Activated naive CD4-positive, alpha-beta T cell treated with anti-CD3 and anti-CD28 coated beads, Interleukin-2, amount 10 ng/mL, durations not matched to agents 7 days and 5 days (primary cell): ENCODE measurements at regions not wholly inside any gene's neighbourhood (a gene's known extent, or its start where the extent isn't known, plus 50 kb on each side); places are given as distances from the start of the nearest gene placed in this dataset.

Experiments used
- CTCF ChIA-PET: fragments of 350-600 bp; sonication (Branson Sonifier 250); formaldehyde crosslinking; loops from one replicate; lab custom pipeline; 2021; ENCODE audit warnings: antibody characterized with exemption; lab: Charles Lee
- DNase-seq: peaks from one replicate; pipeline ENCODE4 v3.0.0-alpha.2; 2020
- H3K27ac Mint-ChIP-seq: one replicate; pipeline ENCODE4 v1.8.0; 2021; ENCODE audit warnings: mild to moderate bottlenecking, moderate library complexity, mixed read lengths
- H3K27me3 Mint-ChIP-seq: one replicate; pipeline ENCODE4 v1.8.0; 2021; ENCODE audit warnings: mild to moderate bottlenecking, mixed read lengths
- H3K36me3 Mint-ChIP-seq: one replicate; pipeline ENCODE4 v1.8.0; 2021; ENCODE audit warnings: mixed read lengths
- H3K4me1 Mint-ChIP-seq: one replicate; pipeline ENCODE4 v1.8.0; 2021; ENCODE audit warnings: mixed read lengths
- H3K4me3 Mint-ChIP-seq: one replicate; pipeline ENCODE4 v1.8.0; 2021; ENCODE audit warnings: mild to moderate bottlenecking, moderate library complexity, mixed read lengths
- H3K9me3 Mint-ChIP-seq: one replicate; pipeline ENCODE4 v1.8.0; 2021; ENCODE audit warnings: mixed read lengths

GRCh38 chr2:147482111-147482895, 362.5 kb upstream of the ACVR2A start:
- CTCF ChIA-PET, result interaction anchor here (1.0 kb wide), 1 partner anchor 12 kb away, joined by 3 read pairs; no protein-coding TSS in a partner anchor
- Mint-ChIP-seq H3K4me1 (peaks cover 6% of the 10 kb centered on the region), H3K9me3 (no peaks in the 10 kb centered on the region)

DNA sequence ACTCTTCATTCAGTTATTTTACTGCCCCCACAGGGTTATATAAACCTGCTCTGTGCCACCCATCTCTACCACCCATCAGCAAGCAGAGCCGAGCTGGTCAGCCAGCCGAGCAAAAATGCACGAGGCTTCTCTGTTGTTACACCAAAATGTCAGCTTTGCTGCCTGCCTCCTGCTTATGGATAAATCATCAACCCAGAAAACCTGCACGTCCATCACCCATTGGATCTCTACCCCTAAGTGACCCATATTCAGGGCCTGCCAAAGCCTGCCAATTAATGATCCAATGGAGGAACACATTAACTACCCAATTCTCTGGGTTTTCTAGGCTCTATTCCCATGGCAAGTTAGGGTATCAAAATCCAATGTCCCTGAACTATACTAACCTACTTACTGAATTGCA, 365.5 kb upstream of the ACVR2A start:
- DNase-seq, result no peak
- Mint-ChIP-seq H3K27me3 (no peaks in the 10 kb centered on the region), H3K4me1 (peaks cover 4% of the 10 kb centered on the region), H3K36me3 (peaks cover 1% of the 10 kb centered on the region), H3K27ac (no peak overlapping the region), H3K4me3 (no peak overlapping the region), H3K9me3 (no peaks in the 10 kb centered on the region)
- CTCF ChIA-PET, result no interaction called here

More at GRCh38 chr2:147482111-147482895, 362.5 kb upstream of the ACVR2A start:
- Mint-ChIP-seq H3K27ac (no peak overlapping the region), H3K27me3 (no peaks in the 10 kb centered on the region), H3K4me3 (no peak overlapping the region), H3K36me3 (peaks cover 1% of the 10 kb centered on the region)
- no peak for DNase-seq

DNA sequence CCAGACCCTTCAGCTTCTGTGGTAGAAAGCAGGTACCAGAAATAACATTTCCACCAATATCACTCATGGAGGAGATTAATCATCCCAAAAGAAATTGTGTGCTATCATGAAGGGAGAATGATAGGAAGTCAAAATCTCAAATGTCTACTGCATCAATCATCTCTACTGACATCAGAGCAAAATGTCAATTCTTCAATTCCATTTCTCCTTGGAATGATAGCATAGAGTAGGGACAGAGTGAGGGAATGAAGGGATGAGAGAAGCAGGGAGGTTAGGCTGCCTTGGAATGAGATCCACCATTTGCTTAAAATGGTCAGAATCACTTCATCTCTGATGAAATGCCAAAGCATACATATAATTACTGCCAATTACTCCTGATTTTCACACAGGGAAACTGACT, 371.8 kb upstream of the ACVR2A start:
- no peak overlapping the region for H3K4me3 Mint-ChIP-seq
- CTCF ChIA-PET, result interaction anchor here (0.8 kb wide), 1 partner anchor 16 kb away, joined by 3 read pairs; no protein-coding TSS in a partner anchor
- peaks cover 2% of the 10 kb centered on the region for H3K36me3 Mint-ChIP-seq
- no peak overlapping the region for H3K27ac Mint-ChIP-seq
- H3K9me3 Mint-ChIP-seq, result peaks cover 6% of the 10 kb centered on the region
- H3K4me1 Mint-ChIP-seq, result no peaks in the 10 kb centered on the region
- DNase-seq, result no peak
- H3K27me3 Mint-ChIP-seq, result peaks cover 5% of the 10 kb centered on the region

- CTCF ChIA-PET, result no interaction called here
- H3K4me1 Mint-ChIP-seq, result no peaks in the 10 kb centered on the region
- H3K27me3 Mint-ChIP-seq, result peaks cover 5% of the 10 kb centered on the region
- no peak for DNase-seq
- no peak overlapping the region for H3K4me3 Mint-ChIP-seq
- peaks cover 2% of the 10 kb centered on the region for H3K36me3 Mint-ChIP-seq
- no peak overlapping the region for H3K27ac Mint-ChIP-seq
- peaks cover 6% of the 10 kb centered on the region for H3K9me3 Mint-ChIP-seq
Measured at GRCh38 chr2:147471126-147471525, 373.7 kb upstream of the ACVR2A start.

DNA sequence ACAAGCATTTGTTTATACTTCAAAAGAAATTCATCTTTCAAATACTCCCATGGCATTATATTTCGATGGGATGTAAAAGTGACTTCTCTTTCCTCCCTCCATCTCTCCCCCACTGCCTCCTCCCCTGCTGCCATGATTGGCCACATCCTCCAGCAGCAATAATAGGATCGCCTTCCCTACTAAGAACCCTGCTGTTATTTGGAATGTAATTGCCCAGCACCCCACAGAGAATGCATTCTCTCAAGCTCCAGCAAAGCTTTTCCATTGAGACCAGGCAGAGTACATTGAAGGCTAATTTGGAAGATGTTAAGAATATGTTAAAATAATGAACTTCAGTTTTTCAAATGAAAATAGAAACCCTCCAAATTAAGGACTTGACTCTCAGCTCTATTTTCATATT, 375.4 kb upstream of the ACVR2A start:
- Mint-ChIP-seq H3K27ac (no peak overlapping the region), H3K27me3 (peaks cover 5% of the 10 kb centered on the region), H3K9me3 (peaks cover 6% of the 10 kb centered on the region), H3K36me3 (peaks cover 2% of the 10 kb centered on the region), H3K4me1 (no peaks in the 10 kb centered on the region), H3K4me3 (no peak overlapping the region)
- DNase-seq, result no peak
- CTCF ChIA-PET, result no interaction called here

GRCh38 chr2:147468963-147469362, 375.9 kb upstream of the ACVR2A start:
- Mint-ChIP-seq H3K36me3 (peaks cover 2% of the 10 kb centered on the region), H3K4me3 (no peak overlapping the region), H3K9me3 (peaks cover 6% of the 10 kb centered on the region), H3K4me1 (no peaks in the 10 kb centered on the region), H3K27me3 (peaks cover 5% of the 10 kb centered on the region), H3K27ac (no peak overlapping the region)
- CTCF ChIA-PET, result no interaction called here
- no peak for DNase-seq

DNA sequence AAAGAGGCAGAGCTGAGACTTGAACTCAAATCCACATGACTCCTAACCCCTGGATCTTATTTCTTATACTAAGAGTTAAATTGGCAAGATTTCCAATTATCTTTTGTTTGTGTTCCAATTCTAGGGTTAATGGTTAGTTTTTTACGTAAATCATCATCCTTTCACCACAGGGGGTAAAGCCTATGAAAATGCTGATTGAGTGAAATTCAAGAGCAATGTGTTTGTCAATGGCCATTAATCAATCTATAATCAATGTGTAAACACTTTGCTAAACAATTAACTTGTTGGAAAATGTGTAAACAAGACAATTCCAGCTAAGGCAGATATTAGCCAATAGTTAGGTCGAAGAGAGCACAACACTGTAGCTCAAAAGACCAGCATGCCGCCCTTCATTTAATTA, 376.5 kb upstream of the ACVR2A start:
- peaks cover 6% of the 10 kb centered on the region for H3K9me3 Mint-ChIP-seq

GRCh38 chr2:147467441-147467840, 377.4 kb upstream of the ACVR2A start:
- no peak overlapping the region for H3K27ac Mint-ChIP-seq
- H3K36me3 Mint-ChIP-seq, result peaks cover 2% of the 10 kb centered on the region
- no peak for DNase-seq
- CTCF ChIA-PET, result no interaction called here
- H3K4me1 Mint-ChIP-seq, result no peaks in the 10 kb centered on the region
- peaks cover 5% of the 10 kb centered on the region for H3K27me3 Mint-ChIP-seq
- peaks cover 6% of the 10 kb centered on the region for H3K9me3 Mint-ChIP-seq
- H3K4me3 Mint-ChIP-seq, result no peak overlapping the region

More for the DNA sequence above, 376.5 kb upstream of the ACVR2A start:
- Mint-ChIP-seq H3K27me3 (peaks cover 5% of the 10 kb centered on the region), H3K36me3 (peaks cover 2% of the 10 kb centered on the region), H3K4me1 (no peaks in the 10 kb centered on the region), H3K27ac (no peak overlapping the region), H3K4me3 (no peak overlapping the region)
- CTCF ChIA-PET, result no interaction called here
- no peak for DNase-seq

DNA sequence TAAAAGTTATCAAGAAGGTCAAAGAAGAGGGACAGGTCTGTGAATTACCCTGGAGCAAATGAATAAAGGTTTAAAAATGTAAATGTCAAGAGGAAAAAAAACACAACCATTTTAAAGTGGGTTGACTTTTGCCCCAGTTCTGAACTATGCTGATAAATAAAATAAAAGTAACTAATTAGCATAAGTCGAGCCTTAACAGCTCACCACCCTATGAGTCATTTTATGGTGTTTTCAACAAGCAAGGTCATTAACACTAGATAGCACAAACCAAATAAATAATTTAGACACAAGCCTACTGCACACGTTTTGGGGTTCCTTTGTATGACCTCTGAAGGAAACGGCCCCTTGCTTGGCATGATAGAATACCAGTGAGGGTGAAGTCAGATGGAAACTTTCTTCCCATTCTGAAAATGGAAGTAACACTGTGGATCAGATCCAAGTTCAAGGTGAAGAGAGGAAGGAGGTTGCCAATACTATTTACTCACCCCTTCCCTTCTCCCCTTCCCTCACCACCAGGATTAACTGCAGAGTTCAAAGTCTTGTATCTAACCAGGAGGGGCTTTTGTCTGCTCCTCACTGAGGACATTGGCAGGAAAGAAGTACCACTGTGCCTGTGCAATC, 380.0 kb upstream of the ACVR2A start:
- Mint-ChIP-seq H3K4me1 (no peaks in the 10 kb centered on the region), H3K9me3 (no peaks in the 10 kb centered on the region), H3K36me3 (no peaks in the 10 kb centered on the region), H3K27me3 (peaks cover 2% of the 10 kb centered on the region), H3K4me3 (no peak overlapping the region), H3K27ac (no peak overlapping the region)
- CTCF ChIA-PET, result interaction anchor here (0.7 kb wide), 1 partner anchor 19 kb away, joined by 3 read pairs; no protein-coding TSS in a partner anchor
- no peak for DNase-seq

DNA sequence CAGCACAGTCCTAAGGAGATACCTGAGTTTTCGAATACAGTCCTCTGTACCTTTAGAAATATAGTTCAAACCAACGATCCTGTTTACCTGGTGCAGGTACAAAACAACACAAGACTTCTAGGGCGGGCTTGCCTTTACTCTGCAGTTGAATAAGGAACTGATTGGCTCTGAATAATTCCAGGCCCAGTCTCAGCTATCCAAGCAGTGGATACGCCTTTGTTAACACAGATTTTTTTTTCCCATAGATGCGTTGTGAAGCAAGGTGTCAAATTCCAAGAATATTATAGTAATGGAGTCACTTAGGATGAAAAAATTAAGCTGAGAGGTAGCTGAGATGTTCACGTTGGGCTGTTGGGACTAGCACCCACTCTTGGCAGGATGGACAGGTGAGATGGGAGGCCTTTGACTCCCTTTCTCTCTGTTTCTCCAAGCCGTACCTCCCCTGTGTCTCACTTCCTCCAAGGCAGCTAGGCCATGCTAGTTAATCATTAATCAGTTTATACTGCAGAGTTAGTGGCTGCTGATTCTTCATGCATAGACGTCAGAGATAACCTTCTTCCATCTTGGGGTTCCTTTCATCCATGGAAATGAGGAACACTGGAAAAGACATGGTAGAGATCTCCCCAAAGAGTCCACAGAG, 380.8 kb upstream of the ACVR2A start:
- Mint-ChIP-seq H3K27me3 (peaks cover 3% of the 10 kb centered on the region), H3K4me1 (no peaks in the 10 kb centered on the region), H3K27ac (no peak overlapping the region), H3K9me3 (no peaks in the 10 kb centered on the region), H3K36me3 (no peaks in the 10 kb centered on the region), H3K4me3 (no peak overlapping the region)
- CTCF ChIA-PET, result no interaction called here
- DNase-seq, result no peak

DNA sequence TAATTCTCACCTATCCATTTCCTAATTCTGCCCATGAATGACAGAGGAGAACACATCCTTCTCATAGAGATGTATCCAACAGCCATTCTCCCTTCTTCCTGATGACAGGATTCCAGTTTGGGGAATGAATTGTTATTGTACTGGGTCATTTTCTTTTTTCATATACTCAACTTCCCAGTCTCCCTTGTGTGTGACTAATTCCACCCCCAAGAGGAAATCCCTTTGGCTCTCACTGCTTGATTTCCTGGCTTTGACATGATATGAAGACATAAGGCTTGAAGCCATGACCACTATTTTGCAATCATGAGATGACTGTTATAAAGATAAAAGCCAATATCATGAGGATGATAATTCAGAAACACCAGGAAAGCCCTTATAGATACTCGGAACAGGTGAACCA, 384.7 kb upstream of the ACVR2A start:
- peaks cover 3% of the 10 kb centered on the region for H3K27me3 Mint-ChIP-seq
- no peak overlapping the region for H3K4me3 Mint-ChIP-seq
- CTCF ChIA-PET, result no interaction called here
- peaks cover 2% of the 10 kb centered on the region for H3K36me3 Mint-ChIP-seq
- no peaks in the 10 kb centered on the region for H3K4me1 Mint-ChIP-seq
- H3K27ac Mint-ChIP-seq, result no peak overlapping the region
- DNase-seq, result no peak
- H3K9me3 Mint-ChIP-seq, result no peaks in the 10 kb centered on the region

DNA sequence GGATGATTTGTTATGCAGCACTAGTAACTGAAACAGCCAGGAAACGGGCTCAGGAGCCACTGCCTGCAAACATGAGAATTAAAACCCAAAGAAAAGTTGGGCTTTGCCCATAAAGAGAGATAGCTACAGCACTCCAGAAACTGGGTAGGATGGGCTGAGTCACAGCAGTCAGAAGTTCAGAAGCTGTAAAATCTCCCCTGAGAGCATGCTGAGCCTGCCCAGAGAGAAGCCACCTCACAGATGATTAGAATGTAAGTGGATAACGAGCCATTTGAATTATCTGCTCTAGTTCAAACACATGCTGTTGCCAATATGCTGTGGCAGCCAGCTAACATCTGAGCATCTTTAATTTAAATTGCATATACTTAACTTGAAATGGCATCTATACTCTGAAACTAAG, 388.1 kb upstream of the ACVR2A start:
- no peak overlapping the region for H3K27ac Mint-ChIP-seq
- H3K27me3 Mint-ChIP-seq, result peaks cover 9% of the 10 kb centered on the region
- H3K4me3 Mint-ChIP-seq, result no peak overlapping the region
- H3K36me3 Mint-ChIP-seq, result peaks cover 3% of the 10 kb centered on the region
- DNase-seq, result no peak
- H3K4me1 Mint-ChIP-seq, result peaks cover 2% of the 10 kb centered on the region
- no peaks in the 10 kb centered on the region for H3K9me3 Mint-ChIP-seq
- CTCF ChIA-PET, result interaction anchor here (0.6 kb wide), 1 partner anchor 16 kb away, joined by 3 read pairs; no protein-coding TSS in a partner anchor

DNA sequence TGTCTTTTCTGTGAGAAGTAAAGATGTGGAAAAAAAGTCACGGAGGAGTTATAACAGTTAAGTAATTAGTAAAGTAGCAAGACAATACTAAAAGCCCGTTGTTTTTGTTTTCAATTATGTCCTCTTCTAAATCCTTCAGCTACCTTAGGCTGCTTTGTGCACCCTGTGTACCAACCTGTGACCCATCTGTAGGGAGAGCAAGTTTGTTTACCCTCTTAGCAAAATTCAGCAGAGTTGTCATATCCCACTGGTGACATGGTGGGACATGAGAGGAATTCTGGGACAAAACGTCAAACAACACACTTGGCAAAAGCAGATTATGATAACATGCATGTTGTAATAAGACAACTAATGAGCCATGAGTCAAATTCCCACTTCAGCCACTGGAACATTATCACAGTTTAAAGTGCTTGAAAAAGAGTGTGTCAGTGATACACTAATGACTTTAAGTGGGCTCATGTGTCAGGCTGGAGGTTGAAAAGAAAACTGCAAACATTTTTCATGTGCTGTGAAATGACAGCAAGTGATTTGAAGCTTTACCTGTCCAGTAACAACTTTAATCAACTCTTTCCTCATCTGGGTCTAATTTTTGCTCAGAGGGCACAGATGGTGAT, 392.8 kb upstream of the ACVR2A start:
- Mint-ChIP-seq H3K27ac (no peak overlapping the region), H3K27me3 (peaks cover 10% of the 10 kb centered on the region), H3K4me1 (peaks cover 15% of the 10 kb centered on the region), H3K4me3 (no peak overlapping the region), H3K36me3 (peaks cover 2% of the 10 kb centered on the region), H3K9me3 (no peaks in the 10 kb centered on the region)
- DNase-seq, result no peak
- CTCF ChIA-PET, result no interaction called here
